ENCODE measurements at regions not wholly inside any gene's neighbourhood (a gene's known extent, or its start where the extent isn't known, plus 50 kb on each side); places are given as distances from the start of the nearest gene placed in this dataset.

GRCh38 chr10:93255546-93255945, 181.9 kb downstream of the CYP26A1 start:
- Mint-ChIP-seq H3K27me3 (ENCODE audit: unreplicated experiment) (peaks cover 3% of the 10 kb centered on the region), H3K36me3 (ENCODE audit: unreplicated experiment) (no peaks in the 10 kb centered on the region), H3K9me3 (ENCODE audit: unreplicated experiment) (no peaks in the 10 kb centered on the region), H3K4me1 (ENCODE audit: unreplicated experiment) (no peaks in the 10 kb centered on the region), H3K4me3 (ENCODE audit: unreplicated experiment) (no peak overlapping the region), H3K27ac (ENCODE audit: unreplicated experiment) (no peak overlapping the region)
- TF ChIP-seq CTCF (IDR thresholded peaks at IDR 0.05), result no peak
- DNase-seq (ENCODE audit: extremely low spot score, unreplicated experiment), result no peak
